HG03469 (cell line): ENCODE measurements at regions not wholly inside any gene's neighbourhood (a gene's known extent, or its start where the extent isn't known, plus 50 kb on each side); places are given as distances from the start of the nearest gene placed in this dataset.

Source experiments
- ATAC-seq: cut with Tn5 transposase; IDR thresholded peaks from one replicate; pipeline ENCODE4 v1.9.1; 2021; ENCODE audit warnings: mild to moderate bottlenecking, moderate library complexity, moderate number of reproducible peaks; ENCODE audit not compliant: unreplicated experiment

GRCh38 chr13:70430256-70430655 is 322.0 kb upstream of the KLHL1 start:
- ATAC-seq, result no peak

- no peak for ATAC-seq
These were observed 316.7 kb upstream of the KLHL1 start for GRCh38 chr13:70424928-70425327.

- ATAC-seq, result no peak
These were observed 316.2 kb upstream of the KLHL1 start for GRCh38 chr13:70424428-70424827.

GRCh38 chr13:70415136-70415535 is 306.9 kb upstream of the KLHL1 start:
- no peak for ATAC-seq

- no peak for ATAC-seq
These were observed 300.6 kb upstream of the KLHL1 start for GRCh38 chr13:70408865-70409264.

GRCh38 chr13:70407486-70407885 is 299.2 kb upstream of the KLHL1 start:
- no peak for ATAC-seq

GRCh38 chr13:70405266-70405665 is 297.0 kb upstream of the KLHL1 start:
- ATAC-seq, result no peak

- no peak for ATAC-seq
These were observed 285.8 kb upstream of the KLHL1 start for GRCh38 chr13:70394031-70394548.

GRCh38 chr13:70391678-70392077 is 283.4 kb upstream of the KLHL1 start:
- no peak for ATAC-seq

- no peak for ATAC-seq
These were observed 282.7 kb upstream of the KLHL1 start for GRCh38 chr13:70390968-70391367.

- no peak for ATAC-seq
These were observed 281.8 kb upstream of the KLHL1 start for GRCh38 chr13:70390064-70390463.

- no peak for ATAC-seq
These were observed 280.7 kb upstream of the KLHL1 start for GRCh38 chr13:70388935-70389334.

- no peak for ATAC-seq
These were observed 278.7 kb upstream of the KLHL1 start for GRCh38 chr13:70386919-70387318.

- ATAC-seq, result no peak
These were observed 277.6 kb upstream of the KLHL1 start for GRCh38 chr13:70385852-70386251.

GRCh38 chr13:70384156-70384555 is 275.9 kb upstream of the KLHL1 start:
- ATAC-seq, result no peak

- no peak for ATAC-seq
These were observed 272.6 kb upstream of the KLHL1 start for GRCh38 chr13:70380809-70381208.

- no peak for ATAC-seq
These were observed 267.5 kb upstream of the KLHL1 start for GRCh38 chr13:70375718-70376117.

- ATAC-seq, result no peak
These were observed 262.7 kb upstream of the KLHL1 start for GRCh38 chr13:70370924-70371323.

- ATAC-seq, result no peak
These were observed 258.5 kb upstream of the KLHL1 start for GRCh38 chr13:70366720-70367119.

GRCh38 chr13:70363991-70364390 is 255.7 kb upstream of the KLHL1 start:
- no peak for ATAC-seq

- ATAC-seq, result no peak
These were observed 254.7 kb upstream of the KLHL1 start for GRCh38 chr13:70362820-70363570.

- no peak for ATAC-seq
These were observed 248.8 kb upstream of the KLHL1 start for GRCh38 chr13:70357031-70357430.

GRCh38 chr13:70353096-70353495 is 244.8 kb upstream of the KLHL1 start:
- no peak for ATAC-seq
